WTC11 (cell line): ENCODE measurements at regions not wholly inside any gene's neighbourhood (a gene's known extent, or its start where the extent isn't known, plus 50 kb on each side); places are given as distances from the start of the nearest gene placed in this dataset.
"Not testable (repeated sequence)": the region's sequence is repeated elsewhere in the genome, so short reads cannot be mapped to it uniquely, and the experiment has no call there.

Experiments
- CREB1 ChIP-seq: sonication (generic); formaldehyde crosslinking; IDR thresholded peaks from 2 replicates; pipeline ENCODE4 v1.8.0; 2023; ENCODE audit warnings: mild to moderate bottlenecking, missing genetic modification reagents
- CTCF ChIP-seq: fragments of 200-600 bp; IDR thresholded peaks from 2 replicates; pipeline ENCODE4 v1.8.0; 2022; ENCODE audit warnings: antibody characterized with exemption
- E2F4 ChIP-seq: sonication (generic); formaldehyde crosslinking; IDR thresholded peaks from 2 replicates; pipeline ENCODE4 v1.8.1; 2022; ENCODE audit warnings: low read depth, mild to moderate bottlenecking, moderate library complexity, missing genetic modification reagents, borderline replicate concordance
- ETV6 ChIP-seq: sonication (generic); formaldehyde crosslinking; IDR thresholded peaks from 2 replicates; pipeline ENCODE4 v1.8.1; 2022; ENCODE audit warnings: mild to moderate bottlenecking, missing genetic modification reagents
- GRHL2 ChIP-seq: fragments of 250-450 bp; sonication (Bioruptor Pico); IDR thresholded peaks from 2 replicates; pipeline ENCODE4 v1.8.0; 2022; ENCODE audit warnings: mild to moderate bottlenecking, moderate library complexity; ENCODE audit not compliant: insufficient replicate concordance, severe bottlenecking
- IRF2 ChIP-seq: sonication (generic); formaldehyde crosslinking; IDR thresholded peaks from 2 replicates; pipeline ENCODE4 v1.8.0; 2022; ENCODE audit warnings: low read depth, missing genetic modification reagents, borderline replicate concordance
- MAX ChIP-seq: sonication (generic); formaldehyde crosslinking; IDR thresholded peaks from 2 replicates; pipeline ENCODE4 v1.8.0; 2022; ENCODE audit warnings: mild to moderate bottlenecking, missing genetic modification reagents
- SP1 ChIP-seq: sonication (generic); formaldehyde crosslinking; conservative IDR thresholded peaks from 2 replicates; pipeline ENCODE4 v1.8.1; 2022; ENCODE audit warnings: missing genetic modification reagents
- TEAD4 ChIP-seq: sonication (generic); formaldehyde crosslinking; IDR thresholded peaks from 2 replicates; pipeline ENCODE4 v1.8.0; 2022; ENCODE audit warnings: mild to moderate bottlenecking, missing genetic modification reagents
- ZBTB43 ChIP-seq: sonication (generic); formaldehyde crosslinking; IDR thresholded peaks from 2 replicates; pipeline ENCODE4 v1.8.1; 2023; ENCODE audit warnings: mild to moderate bottlenecking, missing genetic modification reagents
- ZNF121 ChIP-seq: sonication (generic); formaldehyde crosslinking; IDR thresholded peaks from 2 replicates; pipeline ENCODE4 v1.8.0; 2023; ENCODE audit warnings: missing genetic modification reagents
- ZNF263 ChIP-seq: sonication (generic); formaldehyde crosslinking; IDR thresholded peaks from 2 replicates; pipeline ENCODE4 v1.8.1; 2022; ENCODE audit warnings: low read depth, mild to moderate bottlenecking, moderate library complexity, missing genetic modification reagents

- not testable (repeated sequence) for TF ChIP-seq ZBTB43 (CRISPR knock-in tag); IRF2; ZNF121 (CRISPR knock-in tag); SP1 (CRISPR knock-in tag); CTCF; ZNF263; MAX (CRISPR knock-in tag); E2F4 (CRISPR knock-in tag); TEAD4 (CRISPR knock-in tag); GRHL2 (CRISPR knock-in tag); CREB1 (CRISPR knock-in tag); ETV6 (CRISPR knock-in tag)
Observed at GRCh38 chr10:10727411-10727810, 290.3 kb upstream of the CELF2 start.
